ENCODE measurements at regions not wholly inside any gene's neighbourhood (a gene's known extent, or its start where the extent isn't known, plus 50 kb on each side); places are given as distances from the start of the nearest gene placed in this dataset.
"Not testable (repeated sequence)": the region's sequence is repeated elsewhere in the genome, so short reads cannot be mapped to it uniquely, and the experiment has no call there.

- no peak for DNase-seq
These were observed 251.4 kb downstream of the SOX9 start for GRCh38 chr17:72372185-72372584.

- DNase-seq = no peak
These were observed 253.3 kb downstream of the SOX9 start for GRCh38 chr17:72373910-72374741.

- DNase-seq = no peak
These were observed 255.9 kb downstream of the SOX9 start for GRCh38 chr17:72376526-72377345.

- no peak for DNase-seq
These were observed 257.9 kb downstream of the SOX9 start for GRCh38 chr17:72378414-72379390.

GRCh38 chr17:72379516-72379915 is 258.7 kb downstream of the SOX9 start:
- no peak for DNase-seq

- no peak for DNase-seq
These were observed 259.3 kb downstream of the SOX9 start for GRCh38 chr17:72380120-72380519.

- no peak for DNase-seq
These were observed 259.9 kb downstream of the SOX9 start for GRCh38 chr17:72380737-72381136.

GRCh38 chr17:72381597-72382397 is 261.0 kb downstream of the SOX9 start:
- DNase-seq = no peak

GRCh38 chr17:72382971-72383722 is 262.3 kb downstream of the SOX9 start:
- DNase-seq = no peak

- no peak for DNase-seq
These were observed 264.7 kb downstream of the SOX9 start for GRCh38 chr17:72385475-72385874.

- not testable (repeated sequence) for DNase-seq
These were observed 265.4 kb downstream of the SOX9 start for GRCh38 chr17:72386173-72386572.

- DNase-seq = no peak
These were observed 265.9 kb downstream of the SOX9 start for GRCh38 chr17:72386619-72387237.

- no peak for DNase-seq
These were observed 266.7 kb downstream of the SOX9 start for GRCh38 chr17:72387487-72387886.

- no peak for DNase-seq
These were observed 267.1 kb downstream of the SOX9 start for GRCh38 chr17:72387969-72388368.

- no peak for DNase-seq
These were observed 268.1 kb downstream of the SOX9 start for GRCh38 chr17:72388765-72389473.

- DNase-seq = no peak
These were observed 270.1 kb downstream of the SOX9 start for GRCh38 chr17:72390675-72391508.

- DNase-seq = no peak
These were observed 271.5 kb downstream of the SOX9 start for GRCh38 chr17:72392056-72393010.

- DNase-seq = no peak
These were observed 272.7 kb downstream of the SOX9 start for GRCh38 chr17:72393553-72393952.
